ENCODE measurements at regions not wholly inside any gene's neighbourhood (a gene's known extent, or its start where the extent isn't known, plus 50 kb on each side); places are given as distances from the start of the nearest gene placed in this dataset.
A peak's percentile ranks its signal among the peaks of the same experiment; 100 is the strongest.
"Not testable (repeated sequence)": the region's sequence is repeated elsewhere in the genome, so short reads cannot be mapped to it uniquely, and the experiment has no call there.

- DNase-seq (ENCODE audit: low read depth, low spot score): peak; percentile 15
- no peak overlapping the region for H3K4me3 ChIP-seq (ENCODE audit: low read depth, low read length)
- no peak for TF ChIP-seq CTCF (IDR thresholded peaks at IDR 0.05; ENCODE audit: low read depth, low read length)
- in situ Hi-C loops (cut with HindIII; ENCODE audit: low sequenced_read_pairs): no loop called here
Observed at GRCh38 chr12:28759333-28759732, 389.7 kb upstream of the FAR2 start.

- H3K4me3 ChIP-seq (ENCODE audit: low read depth, low read length); in situ Hi-C loops (cut with HindIII; ENCODE audit: low sequenced_read_pairs); DNase-seq (ENCODE audit: low read depth, low spot score): not testable (repeated sequence)
Observed at GRCh38 chr12:28760040-28760903, 388.8 kb upstream of the FAR2 start.

GRCh38 chr12:28761897-28762296 is 387.2 kb upstream of the FAR2 start:
- in situ Hi-C loops (cut with HindIII; ENCODE audit: low sequenced_read_pairs); H3K4me3 ChIP-seq (ENCODE audit: low read depth, low read length); DNase-seq (ENCODE audit: low read depth, low spot score): not testable (repeated sequence)

- H3K4me3 ChIP-seq (ENCODE audit: low read depth, low read length): no peak overlapping the region
- no peak for TF ChIP-seq CTCF (IDR thresholded peaks at IDR 0.05; ENCODE audit: low read depth, low read length)
- in situ Hi-C loops (cut with HindIII; ENCODE audit: low sequenced_read_pairs): no loop called here
- DNase-seq (ENCODE audit: low read depth, low spot score): no peak
Observed at GRCh38 chr12:28766398-28766797, 382.7 kb upstream of the FAR2 start.

DNA sequence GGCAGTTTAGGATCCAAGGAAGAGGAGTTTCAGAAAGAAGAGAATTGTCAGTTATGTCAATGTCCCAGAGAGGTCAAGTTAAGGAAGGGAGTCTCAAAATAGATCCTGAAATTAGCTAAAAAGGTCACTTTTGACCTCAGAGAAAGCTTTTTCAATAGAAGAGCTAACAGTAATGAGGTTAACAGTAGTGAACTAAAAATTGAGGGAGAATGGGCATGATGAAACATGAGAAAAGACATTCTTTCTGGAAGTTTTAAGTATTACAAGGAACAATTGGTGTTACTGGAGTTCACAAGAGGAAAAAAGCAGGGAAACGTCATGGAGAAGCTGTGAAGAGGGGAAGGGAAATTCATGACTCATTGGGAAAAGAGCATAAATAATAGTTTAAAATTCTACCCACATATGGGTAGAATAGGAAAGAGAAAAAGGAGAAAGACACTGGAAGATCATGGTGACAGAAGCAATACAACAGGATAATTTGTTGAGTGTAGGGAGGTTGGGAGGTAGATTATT is 381.2 kb upstream of the FAR2 start:
- DNase-seq (ENCODE audit: low read depth, low spot score): peak; percentile 8
- no peak overlapping the region for H3K4me3 ChIP-seq (ENCODE audit: low read depth, low read length)
- no peak for TF ChIP-seq CTCF (IDR thresholded peaks at IDR 0.05; ENCODE audit: low read depth, low read length)
- in situ Hi-C loops (cut with HindIII; ENCODE audit: low sequenced_read_pairs): no loop called here

GRCh38 chr12:28770322-28770721 is 378.8 kb upstream of the FAR2 start:
- TF ChIP-seq CTCF (IDR thresholded peaks at IDR 0.05; ENCODE audit: low read depth, low read length): no peak
- DNase-seq (ENCODE audit: low read depth, low spot score): no peak
- in situ Hi-C loops (cut with HindIII; ENCODE audit: low sequenced_read_pairs): no loop called here
- H3K4me3 ChIP-seq (ENCODE audit: low read depth, low read length): no peak overlapping the region

- in situ Hi-C loops (cut with HindIII; ENCODE audit: low sequenced_read_pairs): no loop called here
- no peak for DNase-seq (ENCODE audit: low read depth, low spot score)
- no peak overlapping the region for H3K4me3 ChIP-seq (ENCODE audit: low read depth, low read length)
- no peak for TF ChIP-seq CTCF (IDR thresholded peaks at IDR 0.05; ENCODE audit: low read depth, low read length)
Observed at GRCh38 chr12:28771968-28772367, 377.1 kb upstream of the FAR2 start.
